K562 (cell line): ENCODE measurements at regions not wholly inside any gene's neighbourhood (a gene's known extent, or its start where the extent isn't known, plus 50 kb on each side); places are given as distances from the start of the nearest gene placed in this dataset.
A peak's percentile ranks its signal among the peaks of the same experiment; 100 is the strongest.

Experiments
- ATAC-seq: fragments of 200-7000 bp; cut with Tn5 transposase; 3 replicates; pipeline ENCODE4 v1.9.1; 2020; ENCODE audit warnings: moderate library complexity
- BruUV-seq: library from RNA; stranded (reverse); fragments of 400-500 nt; replicated peaks from 2 replicates; lab custom pipeline; 2021; lab: Mats Ljungman, UMichigan
- CTCF ChIA-PET: fragments of 300-600 bp; formaldehyde crosslinking; extraction: SDS; loops from one replicate; lab custom pipeline; 2021; ENCODE audit warnings: low intra/inter-chr PET ratio; lab: Yijun Ruan, JAX
- POLR2A ChIA-PET: fragments of 300-600, 350-650 bp; sonication (Branson Sonifier 250); formaldehyde crosslinking; extraction: SDS; loops from one replicate; lab custom pipeline; 2021; ENCODE audit warnings: antibody characterized with exemption, inconsistent platforms; lab: Yijun Ruan, JAX
- DNase-seq, 4 experiments: peaks; one replicate each; pipeline versions ENCODE4 v3.0.0 to v3.0.0-alpha.2; 2011 to 2018; ENCODE audit warnings: low spot score in 3 of 4, mixed read lengths in 3 of 4; ENCODE audit errors: extremely low read depth in 1 of 4
- FAIRE-seq: peaks from 2 replicates; lab custom pipeline; 2011; peaks lifted over from hg19 to GRCh38; lab: Jason Lieb, UNC
- H2AFZ ChIP-seq: 2 replicates; pipeline ENCODE4 v1.6.0; 2011; ENCODE audit warnings: low read depth, low read length, control low read depth, inconsistent platforms
- H3K27ac ChIP-seq: fragments of 200-600 bp; 3 replicates; pipeline ENCODE4 v1.8.0; 2011; ENCODE audit warnings: low read depth, mild to moderate bottlenecking, control low read depth, inconsistent platforms, low read length, moderate library complexity, mixed read lengths; ENCODE audit errors: extremely low read depth
- H3K27me3 ChIP-seq, 2 experiments: fragments of 300-600 bp in 1 of 2; 2 replicates in 1 of 2; 3 replicates in 1 of 2; pipeline versions ENCODE4 v1.6.0 to v1.8.0; 2011; ENCODE audit warnings: inconsistent platforms in 2 of 2, low read length in 2 of 2, mild to moderate bottlenecking in 1 of 2, mixed read lengths in 1 of 2, moderate library complexity in 1 of 2; ENCODE audit not compliant: control insufficient read depth in 2 of 2, insufficient read depth in 2 of 2
- H3K36me3 ChIP-seq: fragments of 300-600 bp; 3 replicates; pipeline ENCODE4 v1.8.0; 2011; ENCODE audit warnings: mild to moderate bottlenecking, low read length, inconsistent platforms; ENCODE audit not compliant: control insufficient read depth, insufficient read depth
- H3K4me1 ChIP-seq, 2 experiments: fragments of 200-600 bp in 1 of 2; replicated peaks in 1 of 2; 2 replicates in 1 of 2; 3 replicates in 1 of 2; pipeline versions ENCODE4 v1.5.1 to v1.8.0; 2011; ENCODE audit warnings: inconsistent platforms in 2 of 2, low read length in 2 of 2, mild to moderate bottlenecking in 1 of 2, mixed read lengths in 1 of 2, moderate library complexity in 1 of 2; ENCODE audit not compliant: control insufficient read depth in 2 of 2, insufficient read depth in 2 of 2
- H3K4me2 ChIP-seq: 2 replicates; pipeline ENCODE4 v1.6.1; 2011; ENCODE audit warnings: low read length, control low read depth, inconsistent platforms, mixed read lengths; ENCODE audit not compliant: insufficient read depth
- H3K4me3 ChIP-seq: fragments of 200-600 bp; sonication (generic), shearing (Covaris generic); 2 replicates; pipeline ENCODE4 v1.5.1; 2016; ENCODE audit warnings: control low read depth, inconsistent platforms
- H3K79me2 ChIP-seq: fragments of 200-600 bp; 3 replicates; pipeline ENCODE4 v1.8.0; 2011; ENCODE audit warnings: low read length, inconsistent platforms; ENCODE audit not compliant: control insufficient read depth, insufficient read depth
- H3K9ac ChIP-seq, 2 experiments: 2 replicates each; pipeline versions ENCODE4 v1.6.0 to v1.6.1; 2011; ENCODE audit warnings: low read depth in 2 of 2, low read length in 2 of 2, control low read depth in 1 of 2, inconsistent platforms in 1 of 2, mild to moderate bottlenecking in 1 of 2, mixed read lengths in 1 of 2; ENCODE audit not compliant: insufficient read depth in 1 of 2
- H3K9me1 ChIP-seq: one replicate; pipeline ENCODE4 v1.6.0; 2011; ENCODE audit warnings: inconsistent platforms, mild to moderate bottlenecking, low read length, moderate library complexity; ENCODE audit not compliant: control insufficient read depth, insufficient read depth
- H3K9me3 ChIP-seq: replicated peaks from 2 replicates; pipeline ENCODE4 v1.5.1; 2011; ENCODE audit warnings: low read depth, low read length, inconsistent platforms; ENCODE audit not compliant: control insufficient read depth, insufficient read depth
- H4K20me1 ChIP-seq: replicated peaks from 2 replicates; pipeline ENCODE4 v1.6.1; 2011; ENCODE audit warnings: low read length, inconsistent platforms, mixed read lengths; ENCODE audit not compliant: control insufficient read depth, insufficient read depth
- CBX8 ChIP-seq: fragments of 200-600 bp; sonication (generic); IDR thresholded peaks from 2 replicates; pipeline ENCODE4 v1.6.1; 2012; ENCODE audit warnings: borderline replicate concordance, mixed run types, low read depth, mild to moderate bottlenecking, moderate library complexity, mixed read lengths, low read length, control low read depth, inconsistent platforms; ENCODE audit not compliant: poor library complexity, severe bottlenecking; ENCODE audit errors: extremely low read depth
- E2F4 ChIP-seq: sonication (generic); formaldehyde crosslinking; IDR thresholded peaks from 2 replicates; pipeline ENCODE4 v1.8.0; 2022; ENCODE audit warnings: mild to moderate bottlenecking, low read depth, missing genetic modification reagents
- HIVEP1 ChIP-seq: fragments of 250-450 bp; sonication (Bioruptor Pico); IDR thresholded peaks from 2 replicates; pipeline ENCODE4 v1.4.0; 2020; ENCODE audit warnings: mild to moderate bottlenecking
- HNRNPL ChIP-seq: fragments of 200-400 bp; formaldehyde crosslinking; IDR thresholded peaks from 2 replicates; pipeline ENCODE4 v1.6.1; 2017; ENCODE audit warnings: low read depth, mild to moderate bottlenecking, low read length
- NCOA2 ChIP-seq, 2 experiments: fragments of 450-650 bp; IDR thresholded peaks; 2 replicates each; pipeline ENCODE4 v1.6.1; 2018; ENCODE audit warnings: mild to moderate bottlenecking in 2 of 2, moderate library complexity in 1 of 2; ENCODE audit not compliant: partially characterized antibody in 2 of 2
- NR4A1 ChIP-seq, 2 experiments: fragments of 250-450 bp in 1 of 2; fragments of 450-650 bp in 1 of 2; sonication (Bioruptor Pico) in 1 of 2; IDR thresholded peaks; 2 replicates each; pipeline versions ENCODE4 v1.4.0 to v1.6.1; 2016 to 2020; ENCODE audit warnings: mild to moderate bottlenecking in 2 of 2, missing compliant biosample characterization in 1 of 2, missing genetic modification characterization in 1 of 2, moderate library complexity in 1 of 2
- PKNOX1 ChIP-seq: fragments of 450-650 bp; IDR thresholded peaks from 2 replicates; pipeline ENCODE4 v1.6.1; 2016
- POLR3G ChIP-seq: IDR thresholded peaks from 2 replicates; pipeline ENCODE4 v1.6.1; 2011; ENCODE audit not compliant: insufficient read length, insufficient replicate concordance; ENCODE audit errors: extremely low read depth
- RAD51 ChIP-seq: fragments of 450-650 bp; IDR thresholded peaks from 2 replicates; pipeline ENCODE4 v1.7.1; 2016; ENCODE audit warnings: low read depth, mild to moderate bottlenecking, borderline replicate concordance
- RFX5 ChIP-seq: IDR thresholded peaks from 2 replicates; pipeline ENCODE4 v1.6.1; 2011; ENCODE audit warnings: low read depth, mild to moderate bottlenecking, improper control_type of control experiment, low read length
- SIN3B ChIP-seq: fragments of 450-650 bp; IDR thresholded peaks from 2 replicates; pipeline ENCODE4 v1.6.1; 2017; ENCODE audit warnings: low read depth, mild to moderate bottlenecking, moderate library complexity
- SMAD4 ChIP-seq: fragments of 250-450 bp; sonication (Bioruptor Pico); conservative IDR thresholded peaks from 2 replicates; pipeline ENCODE4 v1.8.0; 2021; ENCODE audit warnings: inconsistent platforms, mild to moderate bottlenecking, moderate library complexity
- SPI1 ChIP-seq: IDR thresholded peaks from 2 replicates; pipeline ENCODE4 v1.6.1; 2011; ENCODE audit warnings: low read depth, low read length, control low read depth, borderline replicate concordance
- TEAD4 ChIP-seq, 2 experiments: sonication (generic) in 1 of 2; formaldehyde crosslinking in 1 of 2; IDR thresholded peaks; 2 replicates each; pipeline versions ENCODE4 v1.6.1 to v1.8.0; 2012 to 2022; ENCODE audit warnings: borderline replicate concordance in 1 of 2, inconsistent platforms in 1 of 2, low read length in 1 of 2, mild to moderate bottlenecking in 1 of 2, missing genetic modification reagents in 1 of 2
- USF1 ChIP-seq: sonication (generic); formaldehyde crosslinking; IDR thresholded peaks from 2 replicates; pipeline ENCODE4 v1.9.0; 2022; ENCODE audit warnings: mild to moderate bottlenecking, missing genetic modification reagents
- USF2 ChIP-seq: sonication (generic); formaldehyde crosslinking; IDR thresholded peaks from 2 replicates; pipeline ENCODE4 v1.5.0; 2020; ENCODE audit warnings: missing genetic modification reagents
- WGBS: fragments of 100-300 bp; shearing (Covaris generic); methylation state at CpG from one replicate; pipeline ENCODE4 v1.1.6; 2016; ENCODE audit warnings: low coverage, mixed read lengths; ENCODE audit not compliant: insufficient coverage; ENCODE audit errors: missing lambda C conversion rate; 5-methylcytosine and 5-hydroxymethylcytosine counted together
- in situ Hi-C: fragments of 300-500 bp; cut with MboI; formaldehyde crosslinking; loops from 4 replicates; pipeline ENCODE4 v1.15.0; 2018; ENCODE audit warnings: inconsistent platforms, mixed read lengths
- intact Hi-C: fragments of 100-400 bp; cut with micrococcal nuclease; formaldehyde crosslinking; loops from 2 replicates; pipeline ENCODE4 v1.14.2; 2022

GRCh38 chr2:45210462-45211195 lies 201.4 kb upstream of the SIX2 start:
- ChIA-PET CTCF (no interaction called here), POLR2A (interaction anchor here (0.6 kb wide), 1 partner anchor 727 kb away, joined by 3 read pairs; no protein-coding TSS in a partner anchor)
- Histone ChIP-seq H3K9ac (no peak overlapping the region), H4K20me1 (no peaks in the 10 kb centered on the region), H3K27ac (no peak overlapping the region), H3K27me3 (peaks cover 4% of the 10 kb centered on the region in 2 experiments; a peak in 2 of 5 replicates), H3K9me1 (no peaks in the 10 kb centered on the region), H3K4me3 (no peak overlapping the region), H3K4me1 (no peaks in the 10 kb centered on the region; a peak in 1 of 5 replicates), H3K4me2 (peak overlapping the region; percentile 63), H3K36me3 (no peaks in the 10 kb centered on the region), H3K9me3 (no peaks in the 10 kb centered on the region), H3K79me2 (no peaks in the 10 kb centered on the region), H2AFZ (0 out of 2 replicates have a peak overlapping the region, but pooled peaks have one; percentile 15)
- no TSS peak for BruUV-seq
- intact Hi-C loops (no loop called here), in situ Hi-C loops (no loop called here)
- DNase-seq (peak in 1 of 4 experiments; percentile 11), FAIRE-seq (no peak), ATAC-seq (peak; percentile 79)
- 5% methylated on average over 9 of the region's 9 CpGs for WGBS
- TF ChIP-seq SMAD4 (CRISPR knock-in tag) = no peak
- no peak for TF ChIP-seq CBX8
- TF ChIP-seq POLR3G = no peak
- TF ChIP-seq TEAD4 (IDR thresholded peaks at IDR 0.05; ENCODE audit: low read length) = no peak
- no peak for TF ChIP-seq TEAD4 (CRISPR knock-in tag; IDR thresholded peaks at IDR 0.05; ENCODE audit: borderline replicate concordance)
- peak; percentile 71 for TF ChIP-seq USF2 (CRISPR knock-in tag)
- no peak for TF ChIP-seq HIVEP1 (CRISPR knock-in tag)
- no peak for TF ChIP-seq HNRNPL
- peak; percentile 64 for TF ChIP-seq RAD51
- TF ChIP-seq NCOA2 (IDR thresholded peaks at IDR 0.05; ENCODE audit: partially characterized antibody in 2 of 2) = no peak
- TF ChIP-seq E2F4 = no peak
- no peak for TF ChIP-seq SIN3B
- TF ChIP-seq USF1 (CRISPR knock-in tag) = peak; percentile 59
- no peak for TF ChIP-seq RFX5
- peak; percentile 68; the same call in 1 of the 2 replicates for TF ChIP-seq SPI1
- TF ChIP-seq PKNOX1 = peak; percentile 90
- TF ChIP-seq NR4A1 (CRISPR knock-in tag; IDR thresholded peaks at IDR 0.05) = no peak
- no peak for TF ChIP-seq NR4A1 (tag; IDR thresholded peaks at IDR 0.05)
